HepG2 (cell line): ENCODE measurements at regions not wholly inside any gene's neighbourhood (a gene's known extent, or its start where the extent isn't known, plus 50 kb on each side); places are given as distances from the start of the nearest gene placed in this dataset.

Experiments used
- ATAC-seq: fragments of 200-7000 bp; cut with Tn5 transposase; 3 replicates; pipeline ENCODE4 v1.9.1; 2020; ENCODE audit warnings: mild to moderate bottlenecking, moderate library complexity
- BruUV-seq: library from RNA; stranded (reverse); fragments of 400-500 nt; replicated peaks from 2 replicates; lab custom pipeline; 2021; lab: Mats Ljungman, UMichigan
- CTCF ChIA-PET: fragments of 300-600 bp; formaldehyde crosslinking; extraction: SDS; loops from one replicate; lab custom pipeline; 2021; ENCODE audit warnings: low total read pairs, inconsistent platforms, low intra/inter-chr PET ratio; lab: Yijun Ruan, JAX
- POLR2A ChIA-PET: fragments of 350-600 bp; sonication (Branson Sonifier 250); formaldehyde crosslinking; loops from one replicate; lab custom pipeline; 2020; ENCODE audit warnings: antibody characterized with exemption, inconsistent platforms; lab: Yijun Ruan, JAX
- DNase-seq: peaks from one replicate; pipeline ENCODE4 v3.0.0-alpha.2; 2015; ENCODE audit warnings: low spot score
- FAIRE-seq: peaks from 3 replicates; lab custom pipeline; 2011; peaks lifted over from hg19 to GRCh38; lab: Jason Lieb, UNC
- H2AFZ ChIP-seq: one replicate; pipeline ENCODE4 v1.6.1; 2011; ENCODE audit warnings: low read length, inconsistent platforms
- H3K27ac ChIP-seq: fragments of 300-600 bp; 3 replicates; pipeline ENCODE4 v1.8.0; 2011; ENCODE audit warnings: mixed run types, mild to moderate bottlenecking, mixed read lengths, low read length, inconsistent platforms; ENCODE audit not compliant: insufficient read depth; ENCODE audit errors: extremely low read length
- H3K27me3 ChIP-seq, 2 experiments: fragments of 200-600 bp in 1 of 2; 2 replicates in 1 of 2; 3 replicates in 1 of 2; pipeline versions ENCODE4 v1.6.0 to v1.8.0; 2011; ENCODE audit warnings: low read length in 2 of 2, mild to moderate bottlenecking in 2 of 2, moderate library complexity in 2 of 2, inconsistent platforms in 1 of 2; ENCODE audit not compliant: insufficient read depth in 2 of 2, control insufficient read depth in 1 of 2
- H3K36me3 ChIP-seq, 2 experiments: fragments of 200-600 bp in 1 of 2; replicated peaks in 1 of 2; 2 replicates in 1 of 2; 3 replicates in 1 of 2; pipeline versions ENCODE4 v1.5.1 to v1.8.0; 2011; ENCODE audit warnings: low read length in 2 of 2, inconsistent platforms in 1 of 2; ENCODE audit not compliant: insufficient read depth in 2 of 2, control insufficient read depth in 1 of 2
- H3K4me1 ChIP-seq: 2 replicates; pipeline ENCODE4 v1.5.1; 2012; ENCODE audit warnings: low read length, inconsistent platforms; ENCODE audit not compliant: insufficient read depth
- H3K4me2 ChIP-seq: 2 replicates; pipeline ENCODE4 v1.6.0; 2011; ENCODE audit warnings: low read depth, low read length, inconsistent platforms
- H3K4me3 ChIP-seq, 3 experiments: fragments of 200-600 bp in 1 of 3; sonication (generic), shearing (Covaris generic) in 1 of 3; replicated peaks in 1 of 3; 2 replicates each; pipeline ENCODE4 v1.5.1; 2011 to 2016; ENCODE audit warnings: low read length in 3 of 3, inconsistent platforms in 2 of 3, low read depth in 2 of 3, mild to moderate bottlenecking in 2 of 3, control low read depth in 1 of 3, mixed read lengths in 1 of 3; ENCODE audit not compliant: insufficient read depth in 1 of 3
- H3K79me2 ChIP-seq: one replicate; pipeline ENCODE4 v1.6.1; 2011; ENCODE audit warnings: low read length, inconsistent platforms; ENCODE audit not compliant: insufficient read depth
- H3K9ac ChIP-seq: 2 replicates; pipeline ENCODE4 v1.6.0; 2011; ENCODE audit warnings: mild to moderate bottlenecking, low read depth, low read length, inconsistent platforms; ENCODE audit not compliant: insufficient read depth
- H3K9me3 ChIP-seq: 2 replicates; pipeline ENCODE4 v1.5.1; 2012; ENCODE audit warnings: mild to moderate bottlenecking, low read length
- H4K20me1 ChIP-seq: 2 replicates; pipeline ENCODE4 v1.6.0; 2011; ENCODE audit warnings: inconsistent platforms, mild to moderate bottlenecking, low read length, moderate library complexity; ENCODE audit not compliant: insufficient read depth
- CCDC6 ChIP-seq: sonication (generic); formaldehyde crosslinking; IDR thresholded peaks from 2 replicates; pipeline ENCODE4 v1.8.1; 2022; ENCODE audit warnings: mild to moderate bottlenecking, missing genetic modification reagents, moderate library complexity
- PHF5A ChIP-seq: IDR thresholded peaks from one replicate; pipeline ENCODE4 v1.6.1; 2018; ENCODE audit warnings: low read depth, missing genetic modification reagents; ENCODE audit not compliant: unreplicated experiment
- RBAK ChIP-seq: sonication (generic); formaldehyde crosslinking; IDR thresholded peaks from 2 replicates; pipeline ENCODE4 v1.5.1; 2020; ENCODE audit warnings: mild to moderate bottlenecking, missing genetic modification reagents
- ZGPAT ChIP-seq: IDR thresholded peaks from 2 replicates; pipeline ENCODE4 v1.6.1; 2016; ENCODE audit warnings: mild to moderate bottlenecking
- ZNF263 ChIP-seq: sonication (generic); formaldehyde crosslinking; IDR thresholded peaks from 2 replicates; pipeline ENCODE4 v1.4.0; 2020; ENCODE audit warnings: missing genetic modification reagents
- ZNF629 ChIP-seq: sonication (generic); formaldehyde crosslinking; conservative IDR thresholded peaks from 2 replicates; pipeline ENCODE4 v1.5.0; 2020; ENCODE audit warnings: missing genetic modification reagents
- WGBS: methylation state at CpG from one replicate; pipeline ENCODE4 v1.1.6; 2017; ENCODE audit warnings: low lambda C conversion rate; 5-methylcytosine and 5-hydroxymethylcytosine counted together
- in situ Hi-C: cut with HindIII; loops from 2 replicates; pipeline ENCODE4 v1.10.0; 2017; ENCODE audit warnings: low pct_unique_long_range_greater_than_20kb; ENCODE audit not compliant: extremely low pct_ligation_motif_present
- intact Hi-C: fragments of 100-400 bp; cut with micrococcal nuclease; formaldehyde crosslinking; loops from one replicate; pipeline ENCODE4 v1.10.0; 2022; ENCODE audit not compliant: unreplicated experiment

GRCh38 chr2:106278112-106278876 lies 84.2 kb upstream of the UXS1 start:
- no peak overlapping the region for H3K9ac ChIP-seq
- no TSS peak for BruUV-seq
- FAIRE-seq, result no peak
- no peaks in the 10 kb centered on the region for H3K79me2 ChIP-seq
- H3K9me3 ChIP-seq, result no peaks in the 10 kb centered on the region
- no peaks in the 10 kb centered on the region for H3K36me3 ChIP-seq
- ATAC-seq, result no peak
- no peak for DNase-seq
- TF ChIP-seq PHF5A (CRISPR knock-in tag) (no peak), ZNF263 (peak; percentile 67), CCDC6 (CRISPR knock-in tag) (0 out of 2 replicates have a peak, but pooled peaks have one; percentile 14)
- no peak overlapping the region for H2AFZ ChIP-seq
- H3K4me2 ChIP-seq, result no peak overlapping the region
- ChIA-PET POLR2A (no interaction called here), CTCF (no interaction called here)
- H3K4me3 ChIP-seq, result no peak overlapping the region
- no peak overlapping the region for H3K27ac ChIP-seq
- no peaks in the 10 kb centered on the region for H4K20me1 ChIP-seq
- no peaks in the 10 kb centered on the region for H3K27me3 ChIP-seq
- WGBS, result 82% methylated on average over 5 of the region's 6 CpGs
- in situ Hi-C loops, result no loop called here
- intact Hi-C loops, result no loop called here
- H3K4me1 ChIP-seq, result peaks cover 70% of the 10 kb centered on the region

- FAIRE-seq, result no peak
- POLR2A ChIA-PET, result no interaction called here
Measured at GRCh38 chr2:106277426-106277825, 83.3 kb upstream of the UXS1 start.

More at GRCh38 chr2:106277426-106277825, 83.3 kb upstream of the UXS1 start:
- Histone ChIP-seq H3K4me3 (no peak overlapping the region), H3K27me3 (no peaks in the 10 kb centered on the region), H3K4me1 (peaks cover 69% of the 10 kb centered on the region), H2AFZ (no peak overlapping the region), H3K9me3 (no peaks in the 10 kb centered on the region), H3K36me3 (no peaks in the 10 kb centered on the region), H3K27ac (no peak overlapping the region), H3K79me2 (no peaks in the 10 kb centered on the region), H3K9ac (no peak overlapping the region), H3K4me2 (no peak overlapping the region), H4K20me1 (no peaks in the 10 kb centered on the region)
- CTCF ChIA-PET, result no interaction called here
- in situ Hi-C loops, result no loop called here
- DNase-seq (no peak), ATAC-seq (no peak)
- 86% methylated on average over 4 of the region's 4 CpGs for WGBS
- TF ChIP-seq ZGPAT (CRISPR knock-in tag) (no peak), ZNF629 (CRISPR knock-in tag) (peak; percentile 53; the same call in 1 of the 2 replicates), RBAK (CRISPR knock-in tag) (peak; percentile 55; the same call in 1 of the 2 replicates)
- intact Hi-C loops, result no loop called here
- no TSS peak for BruUV-seq
